ENCODE measurements at regions not wholly inside any gene's neighbourhood (a gene's known extent, or its start where the extent isn't known, plus 50 kb on each side); places are given as distances from the start of the nearest gene placed in this dataset.

GRCh38 chr11:25727944-25728343, 604.0 kb upstream of the ANO3 start:
- DNase-seq = no peak
- intact Hi-C loops (cut with DNase I) = no loop called here

GRCh38 chr11:25730230-25730629, 601.7 kb upstream of the ANO3 start:
- intact Hi-C loops (cut with DNase I) = no loop called here

GRCh38 chr11:25733777-25734176, 598.2 kb upstream of the ANO3 start:
- no peak for DNase-seq
- intact Hi-C loops (cut with DNase I) = no loop called here

More at GRCh38 chr11:25730230-25730629, 601.7 kb upstream of the ANO3 start:
- no peak for DNase-seq

- intact Hi-C loops (cut with DNase I) = no loop called here
- DNase-seq = peak in 1 of 42 donors; percentile 19
Observed at GRCh38 chr11:25734591-25735211, 597.2 kb upstream of the ANO3 start.

- intact Hi-C loops (cut with DNase I) = no loop called here
- DNase-seq = no peak
Observed at GRCh38 chr11:25737071-25737675, 594.8 kb upstream of the ANO3 start.

GRCh38 chr11:25741886-25742285, 590.0 kb upstream of the ANO3 start:
- DNase-seq = no peak
- intact Hi-C loops (cut with DNase I) = no loop called here

- no peak for DNase-seq
- intact Hi-C loops (cut with DNase I) = no loop called here
Observed at GRCh38 chr11:25742800-25743199, 589.1 kb upstream of the ANO3 start.

GRCh38 chr11:25755381-25755780, 576.5 kb upstream of the ANO3 start:
- intact Hi-C loops (cut with DNase I) = no loop called here
- DNase-seq = no peak

- no peak for DNase-seq
- intact Hi-C loops (cut with DNase I) = no loop called here
Observed at GRCh38 chr11:25755918-25756584, 575.9 kb upstream of the ANO3 start.

- intact Hi-C loops (cut with DNase I) = no loop called here
- DNase-seq = no peak
Observed at GRCh38 chr11:25758145-25758661, 573.7 kb upstream of the ANO3 start.

- intact Hi-C loops (cut with DNase I) = no loop called here
- no peak for DNase-seq
Observed at GRCh38 chr11:25766332-25767015, 565.5 kb upstream of the ANO3 start.

GRCh38 chr11:25769287-25769686, 562.6 kb upstream of the ANO3 start:
- intact Hi-C loops (cut with DNase I) = no loop called here
- no peak for DNase-seq

GRCh38 chr11:25771605-25772004, 560.3 kb upstream of the ANO3 start:
- no peak for DNase-seq
- intact Hi-C loops (cut with DNase I) = no loop called here

- peak in 3 of 42 donors; percentile 7 to 22 (median 12) for DNase-seq
- intact Hi-C loops (cut with DNase I) = no loop called here
Observed at GRCh38 chr11:25775603-25776002, 556.3 kb upstream of the ANO3 start.

- intact Hi-C loops (cut with DNase I) = no loop called here
- no peak for DNase-seq
Observed at GRCh38 chr11:25776238-25776637, 555.7 kb upstream of the ANO3 start.

GRCh38 chr11:25777343-25777742, 554.6 kb upstream of the ANO3 start:
- intact Hi-C loops (cut with DNase I) = no loop called here
- peak in 1 of 42 donors; percentile 13 for DNase-seq

GRCh38 chr11:25779033-25779432, 552.9 kb upstream of the ANO3 start:
- intact Hi-C loops (cut with DNase I) = no loop called here
- DNase-seq = no peak

GRCh38 chr11:25787416-25787815, 544.5 kb upstream of the ANO3 start:
- no peak for DNase-seq
- intact Hi-C loops (cut with DNase I) = no loop called here

GRCh38 chr11:25790396-25790795, 541.5 kb upstream of the ANO3 start:
- DNase-seq = no peak
- intact Hi-C loops (cut with DNase I) = no loop called here

GRCh38 chr11:25793637-25794036, 538.3 kb upstream of the ANO3 start:
- DNase-seq = no peak
- intact Hi-C loops (cut with DNase I) = no loop called here
